K562 (cell line): ENCODE measurements at regions not wholly inside any gene's neighbourhood (a gene's known extent, or its start where the extent isn't known, plus 50 kb on each side); places are given as distances from the start of the nearest gene placed in this dataset.

Source experiments
- ATAC-seq: fragments of 200-7000 bp; cut with Tn5 transposase; 3 replicates; pipeline ENCODE4 v1.9.1; 2020; ENCODE audit warnings: moderate library complexity
- BruUV-seq: library from RNA; stranded (reverse); fragments of 400-500 nt; replicated peaks from 2 replicates; lab custom pipeline; 2021; lab: Mats Ljungman, UMichigan
- CTCF ChIA-PET: fragments of 300-600 bp; formaldehyde crosslinking; extraction: SDS; loops from one replicate; lab custom pipeline; 2021; ENCODE audit warnings: low intra/inter-chr PET ratio; lab: Yijun Ruan, JAX
- POLR2A ChIA-PET: fragments of 300-600, 350-650 bp; sonication (Branson Sonifier 250); formaldehyde crosslinking; extraction: SDS; loops from one replicate; lab custom pipeline; 2021; ENCODE audit warnings: antibody characterized with exemption, inconsistent platforms; lab: Yijun Ruan, JAX
- DNase-seq, 4 experiments: peaks; one replicate each; pipeline versions ENCODE4 v3.0.0 to v3.0.0-alpha.2; 2011 to 2018; ENCODE audit warnings: low spot score in 3 of 4, mixed read lengths in 3 of 4; ENCODE audit errors: extremely low read depth in 1 of 4
- FAIRE-seq: peaks from 2 replicates; lab custom pipeline; 2011; peaks lifted over from hg19 to GRCh38; lab: Jason Lieb, UNC
- H2AFZ ChIP-seq: 2 replicates; pipeline ENCODE4 v1.6.0; 2011; ENCODE audit warnings: low read depth, low read length, control low read depth, inconsistent platforms
- H3K27ac ChIP-seq: fragments of 200-600 bp; 3 replicates; pipeline ENCODE4 v1.8.0; 2011; ENCODE audit warnings: low read depth, mild to moderate bottlenecking, control low read depth, inconsistent platforms, low read length, moderate library complexity, mixed read lengths; ENCODE audit errors: extremely low read depth
- H3K27me3 ChIP-seq, 2 experiments: fragments of 300-600 bp in 1 of 2; 2 replicates in 1 of 2; 3 replicates in 1 of 2; pipeline versions ENCODE4 v1.6.0 to v1.8.0; 2011; ENCODE audit warnings: inconsistent platforms in 2 of 2, low read length in 2 of 2, mild to moderate bottlenecking in 1 of 2, mixed read lengths in 1 of 2, moderate library complexity in 1 of 2; ENCODE audit not compliant: control insufficient read depth in 2 of 2, insufficient read depth in 2 of 2
- H3K36me3 ChIP-seq: fragments of 300-600 bp; 3 replicates; pipeline ENCODE4 v1.8.0; 2011; ENCODE audit warnings: mild to moderate bottlenecking, low read length, inconsistent platforms; ENCODE audit not compliant: control insufficient read depth, insufficient read depth
- H3K4me1 ChIP-seq, 2 experiments: fragments of 200-600 bp in 1 of 2; replicated peaks in 1 of 2; 2 replicates in 1 of 2; 3 replicates in 1 of 2; pipeline versions ENCODE4 v1.5.1 to v1.8.0; 2011; ENCODE audit warnings: inconsistent platforms in 2 of 2, low read length in 2 of 2, mild to moderate bottlenecking in 1 of 2, mixed read lengths in 1 of 2, moderate library complexity in 1 of 2; ENCODE audit not compliant: control insufficient read depth in 2 of 2, insufficient read depth in 2 of 2
- H3K4me2 ChIP-seq: 2 replicates; pipeline ENCODE4 v1.6.1; 2011; ENCODE audit warnings: low read length, control low read depth, inconsistent platforms, mixed read lengths; ENCODE audit not compliant: insufficient read depth
- H3K4me3 ChIP-seq: fragments of 200-600 bp; sonication (generic), shearing (Covaris generic); 2 replicates; pipeline ENCODE4 v1.5.1; 2016; ENCODE audit warnings: control low read depth, inconsistent platforms
- H3K79me2 ChIP-seq: fragments of 200-600 bp; 3 replicates; pipeline ENCODE4 v1.8.0; 2011; ENCODE audit warnings: low read length, inconsistent platforms; ENCODE audit not compliant: control insufficient read depth, insufficient read depth
- H3K9ac ChIP-seq, 2 experiments: 2 replicates each; pipeline versions ENCODE4 v1.6.0 to v1.6.1; 2011; ENCODE audit warnings: low read depth in 2 of 2, low read length in 2 of 2, control low read depth in 1 of 2, inconsistent platforms in 1 of 2, mild to moderate bottlenecking in 1 of 2, mixed read lengths in 1 of 2; ENCODE audit not compliant: insufficient read depth in 1 of 2
- H3K9me1 ChIP-seq: one replicate; pipeline ENCODE4 v1.6.0; 2011; ENCODE audit warnings: inconsistent platforms, mild to moderate bottlenecking, low read length, moderate library complexity; ENCODE audit not compliant: control insufficient read depth, insufficient read depth
- H3K9me3 ChIP-seq: replicated peaks from 2 replicates; pipeline ENCODE4 v1.5.1; 2011; ENCODE audit warnings: low read depth, low read length, inconsistent platforms; ENCODE audit not compliant: control insufficient read depth, insufficient read depth
- H4K20me1 ChIP-seq: replicated peaks from 2 replicates; pipeline ENCODE4 v1.6.1; 2011; ENCODE audit warnings: low read length, inconsistent platforms, mixed read lengths; ENCODE audit not compliant: control insufficient read depth, insufficient read depth
- E2F8 ChIP-seq: fragments of 450-650 bp; IDR thresholded peaks from 2 replicates; pipeline ENCODE4 v1.7.1; 2018; ENCODE audit warnings: mild to moderate bottlenecking, low read depth; ENCODE audit not compliant: partially characterized antibody
- ELF1 ChIP-seq: fragments of 200-800 bp; sonication (Bioruptor generic); IDR thresholded peaks from 2 replicates; pipeline ENCODE4 v1.6.1; 2016; ENCODE audit warnings: missing genetic modification characterization, missing compliant biosample characterization
- GATAD2A ChIP-seq: fragments of 450-650 bp; IDR thresholded peaks from 2 replicates; pipeline ENCODE4 v1.6.1; 2017
- LCOR ChIP-seq: sonication (generic); formaldehyde crosslinking; IDR thresholded peaks from 2 replicates; pipeline ENCODE4 v1.8.0; 2022; ENCODE audit warnings: mild to moderate bottlenecking, missing genetic modification reagents
- MEIS2 ChIP-seq: fragments of 450-650 bp; IDR thresholded peaks from 2 replicates; pipeline ENCODE4 v1.6.1; 2014; ENCODE audit warnings: mild to moderate bottlenecking; ENCODE audit not compliant: partially characterized antibody
- NKRF ChIP-seq: fragments of 450-650 bp; IDR thresholded peaks from 2 replicates; pipeline ENCODE4 v1.6.1; 2016; ENCODE audit warnings: borderline replicate concordance
- NR1H2 ChIP-seq: sonication (generic); formaldehyde crosslinking; IDR thresholded peaks from 2 replicates; pipeline ENCODE4 v1.4.0; 2020; ENCODE audit warnings: mild to moderate bottlenecking, missing genetic modification reagents
- RREB1 ChIP-seq: fragments of 250-450 bp; sonication (Bioruptor Pico); IDR thresholded peaks from 2 replicates; pipeline ENCODE4 v1.4.0; 2020
- TSC22D4 ChIP-seq: fragments of 450-650 bp; IDR thresholded peaks from 2 replicates; pipeline ENCODE4 v1.6.1; 2016; ENCODE audit warnings: missing genetic modification characterization, missing biosample characterization, control low read depth
- ZNF766 ChIP-seq: fragments of 200-800 bp; sonication (Bioruptor generic); conservative IDR thresholded peaks from 2 replicates; pipeline ENCODE4 v1.6.1; 2016; ENCODE audit warnings: missing genetic modification characterization, missing compliant biosample characterization
- WGBS: fragments of 100-300 bp; shearing (Covaris generic); methylation state at CpG from one replicate; pipeline ENCODE4 v1.1.6; 2016; ENCODE audit warnings: low coverage, mixed read lengths; ENCODE audit not compliant: insufficient coverage; ENCODE audit errors: missing lambda C conversion rate; 5-methylcytosine and 5-hydroxymethylcytosine counted together
- in situ Hi-C: fragments of 300-500 bp; cut with MboI; formaldehyde crosslinking; loops from 4 replicates; pipeline ENCODE4 v1.15.0; 2018; ENCODE audit warnings: inconsistent platforms, mixed read lengths
- intact Hi-C: fragments of 100-400 bp; cut with micrococcal nuclease; formaldehyde crosslinking; loops from 2 replicates; pipeline ENCODE4 v1.14.2; 2022

GRCh38 chr6:105763866-105764265 is 322.3 kb upstream of the PRDM1 start:
- Histone ChIP-seq H3K79me2 (no peaks in the 10 kb centered on the region), H3K4me1 (no peaks in the 10 kb centered on the region), H2AFZ (no peak overlapping the region), H3K36me3 (no peaks in the 10 kb centered on the region)
- no peak for ATAC-seq
- no peak for FAIRE-seq
- TF ChIP-seq RREB1 (CRISPR knock-in tag) (no peak), ZNF766 (no peak), E2F8 (no peak), LCOR (no peak), MEIS2 (no peak), NKRF (no peak), GATAD2A (no peak), ELF1 (no peak), TSC22D4 (no peak), NR1H2 (CRISPR knock-in tag) (no peak)
- TF ChIP-seq, all 486 proteins: peak for 0
- DNase-seq: no peak
- Histone ChIP-seq H3K9me3 (no peaks in the 10 kb centered on the region), H3K9ac (no peak overlapping the region), H3K27ac (no peak overlapping the region), H3K27me3 (peaks cover 0 to 4% of the 10 kb centered on the region in 2 experiments; a peak in 1 of 5 replicates), H3K4me3 (no peak overlapping the region), H4K20me1 (no peaks in the 10 kb centered on the region), H3K4me2 (no peak overlapping the region), H3K9me1 (no peaks in the 10 kb centered on the region)
- WGBS: 0% methylated on average over 2 of the region's 2 CpGs
- POLR2A ChIA-PET: interaction anchor here (2.0 kb wide), 1 partner anchor 11 kb away, joined by 7 read pairs; no protein-coding TSS in a partner anchor
- intact Hi-C loops: no loop called here
- CTCF ChIA-PET: no interaction called here
- BruUV-seq: no TSS peak
- in situ Hi-C loops: no loop called here
